ENCODE measurements at regions not wholly inside any gene's neighbourhood (a gene's known extent, or its start where the extent isn't known, plus 50 kb on each side); places are given as distances from the start of the nearest gene placed in this dataset.

DNA sequence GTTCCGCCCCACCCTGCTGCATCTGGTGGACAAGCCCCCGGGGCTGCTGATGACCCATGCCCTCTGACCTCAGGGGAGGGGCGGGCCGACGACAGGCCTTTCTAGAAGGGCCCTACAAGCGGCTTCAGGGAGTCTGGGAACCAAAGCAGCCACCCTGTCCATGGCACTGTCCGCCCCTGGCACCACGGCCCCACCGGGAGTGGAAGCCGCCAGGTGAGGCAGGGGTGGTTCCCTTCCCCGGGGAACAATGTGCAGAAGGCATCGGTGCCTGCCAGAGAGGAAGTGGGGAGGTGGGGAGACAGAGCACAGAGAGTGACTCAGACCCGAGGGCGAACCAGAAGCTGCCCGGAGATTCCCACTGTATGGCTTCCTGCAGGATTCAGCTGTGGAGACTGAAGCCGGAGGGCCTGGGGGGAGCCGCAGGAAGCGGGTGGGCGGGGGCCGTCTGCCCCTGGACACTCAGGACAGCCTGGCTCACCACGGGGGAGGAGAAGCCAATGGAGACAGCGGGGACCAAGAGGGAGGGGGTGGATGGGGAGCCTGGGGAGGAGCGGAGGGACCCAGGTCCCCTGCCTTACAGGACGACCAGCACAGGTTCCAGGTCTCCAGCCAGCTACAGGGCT is 134.0 kb downstream of the TPRA1 start:
- Histone ChIP-seq H3K36me3 (ENCODE audit: control insufficient read depth, insufficient read depth, low read length) (no peaks in the 10 kb centered on the region), H3K27me3 (replicated peaks; ENCODE audit: control insufficient read depth, insufficient read depth, low read length) (peaks cover 7% of the 10 kb centered on the region), H3K4me3 (replicated peaks; ENCODE audit: low read depth, low read length) (no peak overlapping the region)
- TF ChIP-seq, protein P1, sequence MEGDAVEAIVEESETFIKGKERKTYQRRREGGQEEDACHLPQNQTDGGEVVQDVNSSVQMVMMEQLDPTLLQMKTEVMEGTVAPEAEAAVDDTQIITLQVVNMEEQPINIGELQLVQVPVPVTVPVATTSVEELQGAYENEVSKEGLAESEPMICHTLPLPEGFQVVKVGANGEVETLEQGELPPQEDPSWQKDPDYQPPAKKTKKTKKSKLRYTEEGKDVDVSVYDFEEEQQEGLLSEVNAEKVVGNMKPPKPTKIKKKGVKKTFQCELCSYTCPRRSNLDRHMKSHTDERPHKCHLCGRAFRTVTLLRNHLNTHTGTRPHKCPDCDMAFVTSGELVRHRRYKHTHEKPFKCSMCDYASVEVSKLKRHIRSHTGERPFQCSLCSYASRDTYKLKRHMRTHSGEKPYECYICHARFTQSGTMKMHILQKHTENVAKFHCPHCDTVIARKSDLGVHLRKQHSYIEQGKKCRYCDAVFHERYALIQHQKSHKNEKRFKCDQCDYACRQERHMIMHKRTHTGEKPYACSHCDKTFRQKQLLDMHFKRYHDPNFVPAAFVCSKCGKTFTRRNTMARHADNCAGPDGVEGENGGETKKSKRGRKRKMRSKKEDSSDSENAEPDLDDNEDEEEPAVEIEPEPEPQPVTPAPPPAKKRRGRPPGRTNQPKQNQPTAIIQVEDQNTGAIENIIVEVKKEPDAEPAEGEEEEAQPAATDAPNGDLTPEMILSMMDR (IDR thresholded peaks at IDR 0.05; ENCODE audit: insufficient read depth, low read length, poor library complexity, severe bottlenecking): no peak
- DNase-seq (ENCODE audit: extremely low read depth, insufficient read length): no peak

DNA sequence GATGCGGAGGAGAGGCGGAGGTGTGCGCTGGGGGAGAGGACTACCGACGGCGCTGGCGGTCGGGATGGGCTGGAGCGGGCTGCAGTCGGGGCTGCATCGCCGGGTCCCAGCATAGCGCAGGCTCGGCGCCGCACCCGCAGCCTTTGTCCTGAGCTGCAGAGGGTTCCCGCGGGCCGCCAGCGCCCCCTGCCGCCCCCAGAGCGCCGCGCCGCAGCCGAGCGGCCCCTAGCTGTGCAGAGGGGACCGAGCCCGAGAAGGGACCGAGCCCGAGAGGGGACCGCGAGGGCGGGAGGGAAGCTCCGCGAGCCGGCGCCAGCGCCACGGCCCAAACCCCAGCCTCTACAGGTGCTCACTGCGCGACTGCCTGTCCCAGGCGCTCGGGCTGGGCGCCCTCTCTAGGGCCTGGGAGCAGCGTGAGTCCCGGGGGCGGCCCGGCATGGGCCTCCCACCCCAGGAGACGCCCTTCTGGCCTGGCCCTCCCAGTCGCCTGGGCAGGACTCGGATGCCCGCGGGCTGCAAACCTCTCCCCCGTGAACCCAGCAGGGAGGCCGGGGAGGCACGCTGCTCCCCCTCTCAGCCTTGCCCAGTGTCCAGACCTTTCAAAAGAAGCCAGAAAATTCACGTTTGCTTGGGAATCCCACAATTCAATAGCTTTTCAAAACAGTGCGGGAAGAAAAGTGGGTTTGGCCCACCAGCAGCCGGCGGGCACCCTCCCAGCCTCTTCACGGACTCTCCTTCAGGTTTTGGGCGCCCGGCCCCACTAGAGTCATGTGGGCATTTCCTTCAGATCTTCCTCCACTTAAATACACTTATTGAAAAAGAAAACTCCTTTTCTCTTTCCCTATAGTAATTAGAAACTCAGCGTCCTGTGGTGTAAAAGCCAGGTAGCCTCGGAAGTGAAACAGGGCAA is 134.7 kb downstream of the TPRA1 start:
- DNase-seq (ENCODE audit: extremely low read depth, insufficient read length): peak; percentile 75
- Histone ChIP-seq H3K27me3 (replicated peaks; ENCODE audit: control insufficient read depth, insufficient read depth, low read length) (peaks cover 7% of the 10 kb centered on the region), H3K36me3 (ENCODE audit: control insufficient read depth, insufficient read depth, low read length) (no peaks in the 10 kb centered on the region), H3K4me3 (replicated peaks; ENCODE audit: low read depth, low read length) (no peak overlapping the region)
- TF ChIP-seq, protein P1 (IDR thresholded peaks at IDR 0.05; ENCODE audit: insufficient read depth, low read length, poor library complexity, severe bottlenecking): peak; percentile 41

DNA sequence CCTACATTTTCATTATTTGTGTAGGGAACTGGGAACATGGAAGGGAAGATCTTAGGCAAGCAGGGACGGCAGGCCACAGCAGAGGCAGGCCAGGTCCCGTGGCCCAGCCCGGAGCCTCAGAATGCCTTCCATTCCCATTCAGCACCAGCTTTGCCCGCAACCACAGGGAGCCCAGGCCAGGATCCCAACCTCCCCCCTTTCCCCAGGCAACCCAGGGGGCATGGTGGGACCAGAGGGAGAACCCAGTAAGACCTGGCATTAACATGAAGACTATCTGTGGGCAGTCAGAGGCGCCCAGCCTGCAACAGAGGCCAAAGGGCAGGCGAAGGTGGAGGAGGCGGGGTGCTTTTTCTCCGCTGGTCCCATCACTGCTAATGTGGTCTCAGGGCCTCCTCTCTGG is 135.6 kb downstream of the TPRA1 start:
- no peaks in the 10 kb centered on the region for H3K36me3 ChIP-seq (ENCODE audit: control insufficient read depth, insufficient read depth, low read length)
- TF ChIP-seq, protein P1 (IDR thresholded peaks at IDR 0.05; ENCODE audit: insufficient read depth, low read length, poor library complexity, severe bottlenecking): no peak
- H3K4me3 ChIP-seq (replicated peaks; ENCODE audit: low read depth, low read length): no peak overlapping the region
- DNase-seq (ENCODE audit: extremely low read depth, insufficient read length): no peak
- peaks cover 5% of the 10 kb centered on the region for H3K27me3 ChIP-seq (replicated peaks; ENCODE audit: control insufficient read depth, insufficient read depth, low read length)

DNA sequence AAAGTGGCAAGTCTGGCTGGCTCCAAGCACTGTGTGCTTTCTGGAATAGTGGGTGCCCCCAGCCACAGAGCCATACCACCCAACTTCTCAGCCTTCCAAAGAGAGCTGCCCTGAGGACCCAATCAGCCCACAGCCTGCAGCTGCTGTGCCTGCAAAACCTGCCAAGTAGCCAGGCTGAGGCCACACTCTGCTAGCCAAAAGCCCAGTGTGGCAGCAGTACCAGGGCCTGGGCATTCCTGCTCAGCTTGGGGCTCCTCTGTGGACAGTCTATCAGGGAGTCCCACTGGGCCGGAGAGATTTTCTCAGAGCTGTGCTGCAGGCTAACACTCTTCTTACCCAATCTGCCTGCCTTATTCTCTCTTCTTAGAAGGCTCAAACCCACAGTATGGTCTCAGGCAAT is 136.5 kb downstream of the TPRA1 start:
- Histone ChIP-seq H3K36me3 (ENCODE audit: control insufficient read depth, insufficient read depth, low read length) (no peaks in the 10 kb centered on the region), H3K4me3 (replicated peaks; ENCODE audit: low read depth, low read length) (no peak overlapping the region), H3K27me3 (replicated peaks; ENCODE audit: control insufficient read depth, insufficient read depth, low read length) (peaks cover 5% of the 10 kb centered on the region)
- no peak for DNase-seq (ENCODE audit: extremely low read depth, insufficient read length)
- TF ChIP-seq, protein P1 (IDR thresholded peaks at IDR 0.05; ENCODE audit: insufficient read depth, low read length, poor library complexity, severe bottlenecking): no peak

DNA sequence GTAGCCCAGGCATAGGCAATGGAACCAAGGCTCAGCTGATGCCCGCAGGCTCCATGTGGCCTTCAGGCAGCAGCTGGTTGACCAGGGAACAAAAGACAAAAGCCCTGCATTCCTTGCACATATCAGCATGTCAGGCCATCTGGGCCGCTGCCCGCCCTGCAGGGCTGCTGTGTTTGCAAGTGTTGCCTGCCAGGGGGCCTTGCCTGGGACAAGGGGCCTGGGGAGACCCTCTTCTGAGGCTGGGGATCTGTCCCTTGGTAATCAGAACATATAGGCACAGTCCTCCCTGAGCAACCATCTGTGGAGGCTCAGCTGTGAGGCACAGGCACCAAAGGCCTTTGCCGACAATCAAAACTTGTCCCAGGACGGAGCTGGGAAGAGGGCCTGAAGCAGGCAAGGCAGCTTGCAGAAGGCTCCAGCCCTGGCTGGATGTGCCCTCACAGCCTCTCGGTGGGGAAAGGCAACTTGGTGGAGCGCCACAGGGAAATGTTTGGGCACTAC is 138.2 kb downstream of the TPRA1 start:
- no peaks in the 10 kb centered on the region for H3K36me3 ChIP-seq (ENCODE audit: control insufficient read depth, insufficient read depth, low read length)
- TF ChIP-seq, protein P1 (IDR thresholded peaks at IDR 0.05; ENCODE audit: insufficient read depth, low read length, poor library complexity, severe bottlenecking): no peak
- H3K27me3 ChIP-seq (replicated peaks; ENCODE audit: control insufficient read depth, insufficient read depth, low read length): peaks cover 5% of the 10 kb centered on the region
- H3K4me3 ChIP-seq (replicated peaks; ENCODE audit: low read depth, low read length): no peak overlapping the region
- DNase-seq (ENCODE audit: extremely low read depth, insufficient read length): no peak

Measured in GM06990 (cell line).